GM19043 (cell line): ENCODE measurements at regions not wholly inside any gene's neighbourhood (a gene's known extent, or its start where the extent isn't known, plus 50 kb on each side); places are given as distances from the start of the nearest gene placed in this dataset.
"Not testable (repeated sequence)": the region's sequence is repeated elsewhere in the genome, so short reads cannot be mapped to it uniquely, and the experiment has no call there.

ENCODE experiments used
- ATAC-seq: cut with Tn5 transposase; IDR thresholded peaks from one replicate; pipeline ENCODE4 v1.9.1; 2021; ENCODE audit warnings: low read depth; ENCODE audit not compliant: unreplicated experiment

GRCh38 chr7:89616829-89617228 is 537.4 kb upstream of the STEAP1 start:
- not testable (repeated sequence) for ATAC-seq

GRCh38 chr7:89618274-89618673 is 536.0 kb upstream of the STEAP1 start:
- no peak for ATAC-seq

- no peak for ATAC-seq
Measured at GRCh38 chr7:89621925-89622641, 532.2 kb upstream of the STEAP1 start.

- ATAC-seq = peak; percentile 94
Measured at GRCh38 chr7:89623018-89623672, 531.1 kb upstream of the STEAP1 start.

GRCh38 chr7:89624155-89624554 is 530.1 kb upstream of the STEAP1 start:
- not testable (repeated sequence) for ATAC-seq

GRCh38 chr7:89648509-89648908 is 505.8 kb upstream of the STEAP1 start:
- ATAC-seq = no peak

- no peak for ATAC-seq
Measured at GRCh38 chr7:89655946-89656345, 498.3 kb upstream of the STEAP1 start.

GRCh38 chr7:89661876-89662275 is 492.4 kb upstream of the STEAP1 start:
- ATAC-seq = no peak

- ATAC-seq = no peak
Measured at GRCh38 chr7:89666136-89666835, 488.0 kb upstream of the STEAP1 start.

GRCh38 chr7:89680161-89680560 is 474.1 kb upstream of the STEAP1 start:
- no peak for ATAC-seq

GRCh38 chr7:89681448-89681847 is 472.8 kb upstream of the STEAP1 start:
- ATAC-seq = no peak

GRCh38 chr7:89685287-89685686 is 469.0 kb upstream of the STEAP1 start:
- no peak for ATAC-seq

- ATAC-seq = no peak
Measured at GRCh38 chr7:89687211-89687610, 467.1 kb upstream of the STEAP1 start.

- ATAC-seq = no peak
Measured at GRCh38 chr7:89695241-89695640, 459.0 kb upstream of the STEAP1 start.

GRCh38 chr7:89714131-89714530 is 440.1 kb upstream of the STEAP1 start:
- no peak for ATAC-seq

GRCh38 chr7:89718941-89719340 is 435.3 kb upstream of the STEAP1 start:
- not testable (repeated sequence) for ATAC-seq

GRCh38 chr7:89728481-89728880 is 425.8 kb upstream of the STEAP1 start:
- no peak for ATAC-seq

- no peak for ATAC-seq
Measured at GRCh38 chr7:89731751-89732445, 422.4 kb upstream of the STEAP1 start.

GRCh38 chr7:89738549-89738948 is 415.7 kb upstream of the STEAP1 start:
- ATAC-seq = no peak

- no peak for ATAC-seq
Measured at GRCh38 chr7:89757910-89758309, 396.4 kb upstream of the STEAP1 start.

- ATAC-seq = no peak
Measured at GRCh38 chr7:89760690-89761089, 393.6 kb upstream of the STEAP1 start.
